Subcutaneous abdominal adipose tissue (tissue), 5 donors: ENCODE measurements at regions not wholly inside any gene's neighbourhood (a gene's known extent, or its start where the extent isn't known, plus 50 kb on each side); places are given as distances from the start of the nearest gene placed in this dataset.

ENCODE experiments used
- H3K27ac ChIP-seq: one replicate; pipeline ENCODE4 v1.7.0; 2013; ENCODE audit warnings: low read depth, mild to moderate bottlenecking, inconsistent platforms, low read length, moderate library complexity
- H3K27me3 ChIP-seq, 5 donors: one replicate each; pipeline ENCODE4 v1.7.0; 2013; ENCODE audit warnings: low read length in 5 of 5, inconsistent platforms in 1 of 5; ENCODE audit not compliant: control insufficient read depth in 5 of 5, insufficient read depth in 4 of 5
- H3K36me3 ChIP-seq, 5 donors: one replicate each; pipeline ENCODE4 v1.7.0; 2013; ENCODE audit warnings: low read length in 5 of 5; ENCODE audit not compliant: control insufficient read depth in 5 of 5, insufficient read depth in 5 of 5
- H3K4me1 ChIP-seq, 5 donors: one replicate each; pipeline ENCODE4 v1.7.0; 2013; ENCODE audit warnings: low read length in 5 of 5, mild to moderate bottlenecking in 3 of 5, moderate library complexity in 1 of 5; ENCODE audit not compliant: control insufficient read depth in 5 of 5, insufficient read depth in 5 of 5
- H3K4me3 ChIP-seq, 5 donors: one replicate each; pipeline ENCODE4 v1.7.0; 2013; ENCODE audit warnings: low read length in 5 of 5, low read depth in 1 of 5
- H3K9ac ChIP-seq, 5 donors: one replicate each; pipeline ENCODE4 v1.7.0; 2013; ENCODE audit warnings: low read length in 5 of 5, mild to moderate bottlenecking in 4 of 5, moderate library complexity in 3 of 5
- H3K9me3 ChIP-seq, 5 donors: one replicate each; pipeline ENCODE4 v1.7.0; 2013; ENCODE audit warnings: low read length in 5 of 5; ENCODE audit not compliant: control insufficient read depth in 5 of 5
- donor health status: healthy.
- donor health status: healthy.
- donor health status: healthy.
- donor health status: healthy.
- donor health status: healthy.

- no peaks in the 10 kb centered on the region for H3K36me3 ChIP-seq
- no peak overlapping the region for H3K9ac ChIP-seq
- no peaks in the 10 kb centered on the region for H3K9me3 ChIP-seq
- H3K27me3 ChIP-seq = no peaks in the 10 kb centered on the region
- no peak overlapping the region for H3K4me3 ChIP-seq
- H3K27ac ChIP-seq = no peak overlapping the region
- no peaks in the 10 kb centered on the region for H3K4me1 ChIP-seq
Measured at GRCh38 chr17:22600644-22601298, 908.4 kb downstream of the KCNJ18 start.
